NCI-H226 (cell line): ENCODE measurements at regions not wholly inside any gene's neighbourhood (a gene's known extent, or its start where the extent isn't known, plus 50 kb on each side); places are given as distances from the start of the nearest gene placed in this dataset.
"Not testable (repeated sequence)": the region's sequence is repeated elsewhere in the genome, so short reads cannot be mapped to it uniquely, and the experiment has no call there.

ENCODE experiments used
- DNase-seq: peaks from one replicate; pipeline ENCODE4 v3.0.0-alpha.2; 2015

- DNase-seq, result not testable (repeated sequence)
Observed at GRCh38 chr4:67412153-67412712, 133.1 kb downstream of the CENPC start.

- no peak for DNase-seq
Observed at GRCh38 chr4:67403342-67403741, 142.0 kb downstream of the CENPC start.

GRCh38 chr4:67401902-67402301, 143.4 kb downstream of the CENPC start:
- no peak for DNase-seq

GRCh38 chr4:67397931-67398330, 147.4 kb downstream of the CENPC start:
- DNase-seq, result no peak

GRCh38 chr4:67397031-67397430, 148.3 kb downstream of the CENPC start:
- no peak for DNase-seq

GRCh38 chr4:67396008-67396407, 149.3 kb downstream of the CENPC start:
- DNase-seq, result no peak

- DNase-seq, result no peak
Observed at GRCh38 chr4:67394879-67395278, 150.4 kb downstream of the CENPC start.

GRCh38 chr4:67393699-67394281, 151.5 kb downstream of the CENPC start:
- DNase-seq, result no peak

- DNase-seq, result no peak
Observed at GRCh38 chr4:67393007-67393406, 152.3 kb downstream of the CENPC start.

GRCh38 chr4:67381406-67381804, 163.9 kb downstream of the CENPC start:
- DNase-seq, result not testable (repeated sequence)

GRCh38 chr4:67380702-67381405, 164.4 kb downstream of the CENPC start:
- not testable (repeated sequence) for DNase-seq

GRCh38 chr4:67380154-67380553, 165.1 kb downstream of the CENPC start:
- no peak for DNase-seq

GRCh38 chr4:67375291-67375690, 170.0 kb downstream of the CENPC start:
- no peak for DNase-seq

GRCh38 chr4:67371615-67372014, 173.7 kb downstream of the CENPC start:
- DNase-seq, result no peak

- peak; percentile 55 for DNase-seq
Observed at GRCh38 chr4:67366311-67366861, 178.9 kb downstream of the CENPC start.

- DNase-seq, result no peak
Observed at GRCh38 chr4:67365661-67366245, 179.6 kb downstream of the CENPC start.

GRCh38 chr4:67355806-67356205, 189.5 kb downstream of the CENPC start:
- no peak for DNase-seq

GRCh38 chr4:67346654-67347053, 198.6 kb downstream of the CENPC start:
- DNase-seq, result no peak

GRCh38 chr4:67344594-67345380, 200.5 kb downstream of the CENPC start:
- DNase-seq, result no peak

GRCh38 chr4:67343199-67343598, 202.1 kb downstream of the CENPC start:
- no peak for DNase-seq

GRCh38 chr4:67342291-67342690, 203.0 kb downstream of the CENPC start:
- DNase-seq, result no peak

- DNase-seq, result no peak
Observed at GRCh38 chr4:67333664-67334063, 211.6 kb downstream of the CENPC start.

GRCh38 chr4:67332627-67333026, 212.7 kb downstream of the CENPC start:
- no peak for DNase-seq
